ENCODE measurements at regions not wholly inside any gene's neighbourhood (a gene's known extent, or its start where the extent isn't known, plus 50 kb on each side); places are given as distances from the start of the nearest gene placed in this dataset.
"Not testable (repeated sequence)": the region's sequence is repeated elsewhere in the genome, so short reads cannot be mapped to it uniquely, and the experiment has no call there.

GRCh38 chr14:39615352-39615751 lies 183.1 kb upstream of the FBXO33 start:
- DNase-seq, result no peak

DNA sequence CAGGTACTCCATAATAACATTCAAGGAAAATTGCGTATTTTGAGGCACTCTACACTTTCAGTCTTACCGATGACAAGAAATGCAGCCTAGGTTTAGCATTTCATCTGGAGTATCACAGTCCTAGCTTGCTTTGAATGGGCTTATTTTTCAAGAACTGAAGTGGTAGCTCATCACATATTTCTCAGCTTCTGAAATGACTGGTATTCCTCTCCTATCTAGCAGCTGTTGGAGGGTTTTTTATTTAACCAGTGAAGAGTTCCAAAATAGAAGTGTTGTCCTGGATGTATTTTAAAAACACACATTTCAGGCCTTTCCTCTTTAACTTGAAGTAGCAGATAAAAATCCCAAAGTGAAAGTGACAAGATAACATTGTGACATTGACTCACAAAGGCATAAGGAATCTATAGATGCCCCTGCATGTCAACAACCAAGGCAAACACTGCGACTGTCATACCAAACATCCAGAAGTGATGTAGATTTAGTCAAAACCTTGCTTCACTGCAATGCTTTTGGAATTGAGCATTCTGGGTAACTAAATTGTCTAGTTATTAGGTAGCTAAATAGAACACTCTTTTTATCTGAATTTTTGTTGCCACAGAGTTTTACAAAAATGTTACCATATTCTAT lies 182.2 kb upstream of the FBXO33 start:
- DNase-seq, result no peak

DNA sequence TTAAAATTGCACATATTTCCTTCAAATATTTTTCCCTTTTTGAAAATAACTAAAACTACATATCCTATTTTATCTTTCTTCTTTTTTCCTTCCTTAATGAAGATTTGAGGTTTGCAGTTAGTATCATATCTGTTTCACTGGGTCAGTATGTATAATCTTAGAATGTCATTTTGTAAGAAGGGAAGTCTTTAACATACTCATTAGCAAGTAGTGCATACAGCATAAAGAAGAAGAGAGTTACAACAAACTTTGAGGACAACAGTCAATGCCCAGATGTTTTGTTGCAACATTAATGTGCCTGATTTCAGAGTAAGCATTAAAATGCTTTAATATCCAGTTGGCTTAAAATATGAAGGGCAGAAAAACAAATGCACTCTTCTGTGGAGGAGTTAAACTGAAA lies 176.9 kb upstream of the FBXO33 start:
- DNase-seq, result no peak

DNA sequence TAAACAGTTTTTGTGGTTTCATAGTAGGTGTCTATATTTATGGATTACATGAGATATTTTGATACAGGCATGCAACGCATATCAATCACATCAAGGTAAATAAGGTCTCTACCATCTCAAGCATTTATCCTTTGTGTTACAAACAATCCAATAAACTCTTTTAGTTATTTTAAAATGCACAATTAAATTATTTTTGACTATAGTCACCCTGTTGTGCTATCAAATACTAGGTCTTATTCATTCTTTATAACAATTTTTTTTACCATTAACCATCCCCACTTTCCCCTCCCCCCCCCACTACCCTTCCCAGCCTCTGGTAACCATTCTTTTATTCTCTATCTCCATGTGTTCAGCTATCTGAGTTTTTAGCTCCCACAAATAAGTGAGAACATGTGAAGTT lies 175.7 kb upstream of the FBXO33 start:
- DNase-seq, result no peak

DNA sequence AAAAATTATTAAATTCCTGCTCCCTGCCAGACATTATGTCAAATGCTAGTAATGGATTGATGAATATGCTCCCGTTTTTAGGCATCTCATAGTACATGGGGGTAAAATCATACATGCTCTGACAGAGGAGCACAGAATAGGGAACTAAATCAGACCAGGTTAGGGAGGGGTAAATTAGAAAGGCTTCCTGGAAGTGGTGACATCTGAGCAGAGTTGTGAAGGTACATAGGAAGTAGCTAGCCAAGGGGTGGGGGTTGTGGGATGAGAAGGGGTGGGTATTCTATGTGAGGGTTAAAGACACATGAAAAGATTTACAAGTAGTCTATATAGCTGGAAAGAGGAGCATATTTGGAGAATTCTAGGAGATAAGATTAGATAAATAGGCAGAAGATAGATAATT lies 171.7 kb upstream of the FBXO33 start:
- no peak for DNase-seq

DNA sequence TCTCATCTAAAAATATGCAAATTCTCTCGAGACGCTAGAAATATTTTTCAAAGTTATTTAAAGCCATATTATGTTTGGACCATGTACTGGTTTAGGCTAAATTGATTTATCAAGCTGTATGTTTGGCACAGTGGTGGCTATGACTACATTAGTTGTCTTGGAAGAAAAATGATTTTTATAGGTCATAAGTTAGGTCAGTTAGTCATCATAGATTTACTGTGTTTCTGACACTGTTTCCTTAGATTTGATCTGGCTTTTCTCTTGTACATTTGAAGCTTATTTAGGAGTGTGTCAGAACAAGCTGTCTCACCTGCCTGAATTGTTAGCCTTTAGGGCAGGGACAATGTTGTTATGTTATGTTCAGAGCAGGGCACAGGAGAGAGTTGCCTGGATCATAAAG lies 161.1 kb upstream of the FBXO33 start:
- DNase-seq, result no peak

DNA sequence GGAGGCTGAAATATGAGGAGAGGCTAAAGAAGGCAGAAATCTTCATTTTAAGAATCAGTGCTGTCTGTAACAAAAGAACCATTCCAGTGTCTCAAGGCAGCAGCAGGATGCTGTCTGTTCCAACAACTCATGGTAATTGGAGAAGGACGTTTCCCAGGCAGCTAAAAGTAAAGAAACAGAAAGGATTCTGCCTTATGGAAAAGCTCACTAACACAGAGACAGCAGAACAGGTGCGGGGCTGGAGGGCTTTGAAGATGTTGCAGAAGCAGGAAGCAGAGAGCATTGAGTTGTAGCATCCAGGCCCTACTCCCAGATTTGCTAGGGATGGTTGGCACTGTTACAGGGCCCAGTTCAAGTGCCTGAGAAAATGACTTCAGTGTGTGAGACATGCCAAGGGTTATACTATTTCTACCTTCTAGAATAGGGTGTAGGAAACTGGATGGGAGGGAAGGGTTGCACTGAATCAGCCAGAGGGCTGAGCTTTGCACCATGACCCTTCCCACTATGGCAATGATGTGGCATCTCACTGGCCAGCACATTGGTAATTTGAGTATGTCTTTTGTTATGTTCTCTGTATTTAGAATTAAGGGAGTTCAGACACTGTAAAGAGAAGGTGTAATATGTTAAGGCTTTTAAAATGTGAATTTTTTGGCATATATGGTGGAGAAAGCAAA lies 160.0 kb upstream of the FBXO33 start:
- DNase-seq, result no peak

- not testable (repeated sequence) for DNase-seq
Observed at GRCh38 chr14:39589882-39590281, 157.6 kb upstream of the FBXO33 start.

DNA sequence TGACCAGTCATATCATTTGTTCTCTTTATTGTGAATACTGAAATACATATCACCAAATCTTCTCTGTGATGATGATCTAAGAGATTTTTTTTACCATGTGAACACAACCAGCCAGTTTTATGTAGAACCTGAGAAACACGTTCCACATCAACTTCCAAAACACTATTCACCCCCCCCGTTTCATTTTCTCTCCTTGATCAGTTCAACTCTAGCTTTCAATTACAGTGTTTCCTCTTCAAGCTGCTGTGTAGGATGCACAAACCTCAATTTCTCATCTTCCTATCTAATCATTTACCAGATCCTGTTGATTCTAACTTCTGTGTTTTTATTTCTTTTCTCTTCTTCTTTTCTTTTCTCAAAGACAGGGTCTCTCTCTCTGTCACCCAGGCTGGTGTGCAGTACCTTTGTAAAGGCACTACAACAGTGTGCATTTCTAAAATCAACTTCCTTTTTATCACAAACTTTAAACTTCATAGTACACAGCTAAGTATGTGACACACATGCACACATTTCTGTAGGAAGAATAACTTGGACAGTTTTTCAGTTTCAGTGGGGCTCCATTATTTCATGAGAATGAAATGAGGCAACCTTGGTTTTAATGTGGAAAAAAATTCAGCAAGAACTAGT lies 149.9 kb upstream of the FBXO33 start:
- DNase-seq, result no peak

GRCh38 chr14:39581474-39581873 lies 149.2 kb upstream of the FBXO33 start:
- no peak for DNase-seq

- no peak for DNase-seq
Observed at GRCh38 chr14:39580696-39581095, 148.5 kb upstream of the FBXO33 start.

- no peak for DNase-seq
Observed at GRCh38 chr14:39576736-39577135, 144.5 kb upstream of the FBXO33 start.

DNA sequence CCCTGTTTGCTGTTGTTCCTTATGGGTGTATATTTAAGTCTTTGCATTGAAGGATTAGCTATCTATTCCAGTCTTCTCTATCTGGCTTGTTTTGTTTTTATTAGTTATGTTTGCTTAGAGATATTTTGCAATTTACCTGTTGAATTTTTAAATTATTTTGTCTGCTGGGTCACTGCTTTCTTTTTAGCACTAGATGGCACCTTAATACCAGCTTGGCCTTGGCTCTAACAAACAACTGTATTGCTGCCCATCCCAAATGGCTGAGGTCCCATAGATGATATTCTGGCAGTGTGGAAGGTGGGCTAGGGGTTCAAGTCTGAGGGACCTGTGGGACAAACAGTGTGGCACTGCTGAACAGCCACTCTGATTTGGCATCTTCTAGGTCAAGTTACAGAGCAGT lies 144.0 kb upstream of the FBXO33 start:
- DNase-seq, result no peak

- DNase-seq, result no peak
Observed at GRCh38 chr14:39568809-39569538, 136.7 kb upstream of the FBXO33 start.

DNA sequence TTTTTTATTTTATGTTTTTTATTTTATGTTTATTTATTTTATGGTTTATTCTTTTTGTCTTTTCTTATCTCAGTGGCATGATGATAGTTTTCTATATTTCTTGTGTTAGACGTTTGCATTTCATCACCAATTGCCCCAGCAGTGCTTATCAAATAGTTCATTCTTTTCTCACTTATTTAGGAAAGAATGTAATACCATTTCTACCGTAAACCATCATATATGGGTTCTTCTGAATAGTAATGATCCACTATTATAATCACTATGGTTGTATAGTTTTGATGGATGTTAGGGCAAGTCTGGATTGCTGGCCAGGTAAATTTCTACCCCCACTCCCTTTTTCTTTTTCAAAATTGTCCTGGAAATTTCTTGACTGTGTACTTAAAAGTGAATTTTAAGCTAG lies 134.6 kb upstream of the FBXO33 start:
- DNase-seq, result no peak

GRCh38 chr14:39563361-39563760 lies 131.1 kb upstream of the FBXO33 start:
- DNase-seq, result no peak

DNA sequence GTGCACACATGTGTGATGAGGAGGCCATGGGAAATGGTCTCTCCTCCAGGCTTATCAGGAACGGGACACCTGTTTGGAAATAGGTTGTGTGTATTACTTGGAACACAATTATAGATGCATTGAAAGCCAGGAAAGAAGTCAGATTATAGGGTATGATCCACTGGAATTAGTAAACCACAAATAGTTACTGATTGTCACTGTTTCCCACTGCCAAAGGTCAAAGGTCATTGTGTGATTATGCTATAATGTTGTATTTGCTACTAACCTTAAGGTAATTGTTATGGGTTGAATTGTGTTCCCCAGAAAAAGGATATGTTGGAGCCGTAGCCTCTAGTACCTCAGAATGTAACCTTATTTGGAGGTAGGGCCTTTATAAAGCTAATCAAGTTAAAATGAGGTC lies 129.9 kb upstream of the FBXO33 start:
- DNase-seq, result no peak

- no peak for DNase-seq
Observed at GRCh38 chr14:39558525-39558924, 126.3 kb upstream of the FBXO33 start.

- DNase-seq, result peak; percentile 19
Observed at GRCh38 chr14:39555749-39556148, 123.5 kb upstream of the FBXO33 start.

DNA sequence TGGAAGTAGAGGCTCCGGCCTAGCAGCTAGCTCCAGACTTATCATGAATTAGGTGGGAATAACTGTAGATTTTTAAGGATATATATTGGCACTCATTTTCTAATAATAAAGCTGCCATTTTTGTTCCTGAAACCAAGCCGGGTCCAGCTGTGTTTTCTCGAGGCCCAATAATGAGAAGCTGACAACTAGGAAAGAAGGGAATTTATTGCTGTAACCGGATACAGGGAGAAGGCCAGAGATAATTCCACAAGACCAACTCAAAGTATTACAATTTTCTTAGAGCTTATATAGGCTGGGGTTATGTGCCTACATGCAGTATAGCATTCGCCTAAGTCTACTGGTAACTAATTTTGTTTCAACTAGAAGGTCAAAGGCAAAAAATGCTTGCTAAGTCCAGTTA lies 122.3 kb upstream of the FBXO33 start:
- DNase-seq, result no peak

DNA sequence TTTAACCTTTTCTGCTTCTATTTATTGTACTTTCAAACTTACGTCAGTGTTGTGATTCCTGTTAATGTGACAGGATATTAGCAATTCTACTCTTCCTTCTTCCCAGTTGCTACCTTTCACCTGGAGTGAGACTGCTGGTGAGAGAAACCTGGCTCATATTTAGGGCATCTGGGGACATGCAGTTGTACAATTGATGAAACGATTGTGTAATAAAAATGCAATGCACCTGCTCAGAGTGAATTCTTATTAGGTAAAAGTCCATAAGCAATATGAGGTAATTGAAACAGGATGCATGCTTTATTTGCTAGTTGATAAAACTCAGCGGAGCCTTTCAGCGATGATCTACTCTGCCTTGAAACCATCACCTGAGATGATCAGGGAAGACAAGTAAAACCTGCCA lies 116.1 kb upstream of the FBXO33 start:
- DNase-seq, result no peak

- no peak for DNase-seq
Observed at GRCh38 chr14:39547845-39548244, 115.6 kb upstream of the FBXO33 start.

DNA sequence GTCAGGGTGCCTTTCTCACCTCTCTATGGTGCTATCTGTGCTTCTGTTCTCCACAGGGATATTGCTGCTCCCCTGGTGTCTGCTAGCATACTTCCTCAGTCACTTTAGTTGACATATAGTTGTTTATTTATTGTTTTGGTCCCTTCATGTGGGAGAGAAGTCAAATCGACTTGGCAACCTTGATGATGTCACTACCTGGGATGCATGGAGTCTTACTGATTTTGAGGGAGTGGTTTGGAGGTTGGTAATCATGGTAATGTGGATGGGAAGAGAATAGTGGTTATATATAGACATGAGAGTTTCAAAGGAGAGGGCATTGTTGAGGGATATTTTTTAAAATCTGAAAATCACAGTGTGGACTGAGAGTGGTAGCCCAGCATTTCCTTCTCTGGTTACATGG lies 73.6 kb upstream of the FBXO33 start:
- no peak for DNase-seq

GRCh38 chr14:39500253-39500652 lies 68.0 kb upstream of the FBXO33 start:
- no peak for DNase-seq

Measured in midbrain (tissue), 1 donor.